ENCODE measurements at regions not wholly inside any gene's neighbourhood (a gene's known extent, or its start where the extent isn't known, plus 50 kb on each side); places are given as distances from the start of the nearest gene placed in this dataset.

GRCh38 chr4:26074712-26075430 is 160.9 kb downstream of the SMIM20 start:
- H3K4me3 ChIP-seq (ENCODE audit: low read depth in 2 of 2, low read length in 2 of 2) = no peak overlapping the region
- H3K4me1 ChIP-seq (ENCODE audit: control insufficient read depth, insufficient read depth, low read length) = no peaks in the 10 kb centered on the region
- ChIA-PET POLR2A (no interaction called here), CTCF (no interaction called here)
- intact Hi-C loops (cut with micrococcal nuclease; ENCODE audit: unreplicated experiment) (no loop called here), in situ Hi-C loops (cut with HindIII; ENCODE audit: low pct_unique_long_range_greater_than_20kb, low sequenced_read_pairs) (no loop called here)
- no peaks in the 10 kb centered on the region; the same call in 1 of the 2 replicates for H3K9me3 ChIP-seq (ENCODE audit: control insufficient read depth, insufficient read depth, low read depth, low read length)
- no peak overlapping the region for H3K27ac ChIP-seq (ENCODE audit: low read length)
- no TSS peak for BruUV-seq (replicated peaks)
- H3K36me3 ChIP-seq (ENCODE audit: control insufficient read depth, insufficient read depth, low read length) = no peaks in the 10 kb centered on the region
- no peaks in the 10 kb centered on the region for H3K27me3 ChIP-seq (ENCODE audit: control insufficient read depth, insufficient read depth, low read length)
- DNase-seq (ENCODE audit: low read depth, low spot score) (no peak), ATAC-seq (no peak)
- TF ChIP-seq, protein P1, sequence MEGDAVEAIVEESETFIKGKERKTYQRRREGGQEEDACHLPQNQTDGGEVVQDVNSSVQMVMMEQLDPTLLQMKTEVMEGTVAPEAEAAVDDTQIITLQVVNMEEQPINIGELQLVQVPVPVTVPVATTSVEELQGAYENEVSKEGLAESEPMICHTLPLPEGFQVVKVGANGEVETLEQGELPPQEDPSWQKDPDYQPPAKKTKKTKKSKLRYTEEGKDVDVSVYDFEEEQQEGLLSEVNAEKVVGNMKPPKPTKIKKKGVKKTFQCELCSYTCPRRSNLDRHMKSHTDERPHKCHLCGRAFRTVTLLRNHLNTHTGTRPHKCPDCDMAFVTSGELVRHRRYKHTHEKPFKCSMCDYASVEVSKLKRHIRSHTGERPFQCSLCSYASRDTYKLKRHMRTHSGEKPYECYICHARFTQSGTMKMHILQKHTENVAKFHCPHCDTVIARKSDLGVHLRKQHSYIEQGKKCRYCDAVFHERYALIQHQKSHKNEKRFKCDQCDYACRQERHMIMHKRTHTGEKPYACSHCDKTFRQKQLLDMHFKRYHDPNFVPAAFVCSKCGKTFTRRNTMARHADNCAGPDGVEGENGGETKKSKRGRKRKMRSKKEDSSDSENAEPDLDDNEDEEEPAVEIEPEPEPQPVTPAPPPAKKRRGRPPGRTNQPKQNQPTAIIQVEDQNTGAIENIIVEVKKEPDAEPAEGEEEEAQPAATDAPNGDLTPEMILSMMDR (IDR thresholded peaks at IDR 0.05) = no peak
- TF ChIP-seq POLR2AphosphoS5 (IDR thresholded peaks at IDR 0.05; ENCODE audit: low read depth, low read length) = no peak
- TF ChIP-seq SIN3A (IDR thresholded peaks at IDR 0.05; ENCODE audit: borderline replicate concordance, insufficient read depth, low read depth, low read length) = no peak
- TF ChIP-seq TCF7L2 (IDR thresholded peaks at IDR 0.05; ENCODE audit: low read depth, low read length) = no peak
- no peak for TF ChIP-seq REST (IDR thresholded peaks at IDR 0.05; ENCODE audit: insufficient read depth in 1 of 2, low read depth in 2 of 2, low read length in 1 of 2)

DNA sequence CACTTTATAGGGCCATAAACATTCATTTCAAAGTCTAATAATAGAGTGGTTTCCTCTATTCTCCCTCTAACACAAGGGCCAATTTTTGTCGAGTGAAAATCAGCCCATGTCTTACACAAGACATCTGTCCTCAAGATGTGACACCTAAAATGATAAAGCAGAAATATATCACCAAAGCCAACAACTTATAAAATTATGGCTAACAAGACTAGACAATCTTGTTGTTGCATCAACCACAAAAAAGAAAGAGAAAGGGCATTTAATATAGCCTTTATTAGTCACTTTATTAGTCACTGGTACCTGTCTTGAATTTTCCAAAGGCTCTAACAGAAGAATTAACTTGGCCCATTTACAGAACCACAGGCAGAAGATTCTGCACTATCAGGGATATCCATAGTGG is 161.6 kb downstream of the SMIM20 start:
- intact Hi-C loops (cut with micrococcal nuclease; ENCODE audit: unreplicated experiment) (no loop called here), in situ Hi-C loops (cut with HindIII; ENCODE audit: low pct_unique_long_range_greater_than_20kb, low sequenced_read_pairs) (no loop called here)
- Histone ChIP-seq H3K27me3 (ENCODE audit: control insufficient read depth, insufficient read depth, low read length) (no peaks in the 10 kb centered on the region), H3K36me3 (ENCODE audit: control insufficient read depth, insufficient read depth, low read length) (no peaks in the 10 kb centered on the region), H3K4me1 (ENCODE audit: control insufficient read depth, insufficient read depth, low read length) (no peaks in the 10 kb centered on the region), H3K27ac (ENCODE audit: low read length) (no peak overlapping the region), H3K4me3 (ENCODE audit: low read depth in 2 of 2, low read length in 2 of 2) (no peak overlapping the region), H3K9me3 (ENCODE audit: control insufficient read depth, insufficient read depth, low read depth, low read length) (no peaks in the 10 kb centered on the region; the same call in 1 of the 2 replicates)
- CTCF ChIA-PET = no interaction called here
- POLR2A ChIA-PET = no interaction called here
- no peak for ATAC-seq
- TF ChIP-seq, protein P1 (IDR thresholded peaks at IDR 0.05) = no peak
- no peak for TF ChIP-seq TCF7L2 (IDR thresholded peaks at IDR 0.05; ENCODE audit: low read depth, low read length)
- TF ChIP-seq SIN3A (IDR thresholded peaks at IDR 0.05; ENCODE audit: borderline replicate concordance, insufficient read depth, low read depth, low read length) = no peak
- no peak for TF ChIP-seq REST (IDR thresholded peaks at IDR 0.05; ENCODE audit: insufficient read depth in 1 of 2, low read depth in 2 of 2, low read length in 1 of 2)
- TF ChIP-seq POLR2AphosphoS5 (IDR thresholded peaks at IDR 0.05; ENCODE audit: low read depth, low read length) = no peak
- BruUV-seq (replicated peaks) = no TSS peak
- DNase-seq (ENCODE audit: low read depth, low spot score) = no peak

Data from Panc1 (cell line).